ENCODE measurements at regions not wholly inside any gene's neighbourhood (a gene's known extent, or its start where the extent isn't known, plus 50 kb on each side); places are given as distances from the start of the nearest gene placed in this dataset.

DNA sequence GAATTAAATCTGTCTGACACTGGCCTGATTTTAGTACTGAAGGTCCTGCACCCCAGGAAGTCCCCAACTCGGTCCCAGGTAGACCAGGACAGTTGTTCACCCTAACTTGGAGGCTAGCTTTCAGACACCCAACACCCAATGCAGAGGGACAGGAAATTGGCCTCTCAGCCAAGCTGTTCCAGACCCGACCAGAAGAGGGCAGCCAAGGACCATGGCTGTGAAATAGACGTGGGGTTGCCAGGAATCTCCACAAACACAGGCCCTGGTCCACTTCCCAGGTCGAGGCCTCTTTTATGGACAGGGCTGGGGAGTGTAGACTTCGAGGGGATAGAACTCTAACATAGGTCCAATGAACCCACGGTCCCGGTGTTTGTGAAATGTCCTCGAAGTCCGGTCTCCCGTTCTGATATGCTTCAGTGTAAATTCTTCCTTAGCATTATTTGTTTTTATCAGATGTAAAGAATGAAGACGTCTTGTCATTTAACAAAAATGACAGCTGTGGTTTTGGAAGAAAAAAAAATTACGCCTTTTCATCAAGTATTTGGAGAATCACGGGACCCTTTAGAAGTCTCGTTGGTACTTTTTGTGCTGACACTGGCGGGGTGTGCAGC is 260.3 kb upstream of the ADAMTS16 start:
- TF ChIP-seq, protein P1, sequence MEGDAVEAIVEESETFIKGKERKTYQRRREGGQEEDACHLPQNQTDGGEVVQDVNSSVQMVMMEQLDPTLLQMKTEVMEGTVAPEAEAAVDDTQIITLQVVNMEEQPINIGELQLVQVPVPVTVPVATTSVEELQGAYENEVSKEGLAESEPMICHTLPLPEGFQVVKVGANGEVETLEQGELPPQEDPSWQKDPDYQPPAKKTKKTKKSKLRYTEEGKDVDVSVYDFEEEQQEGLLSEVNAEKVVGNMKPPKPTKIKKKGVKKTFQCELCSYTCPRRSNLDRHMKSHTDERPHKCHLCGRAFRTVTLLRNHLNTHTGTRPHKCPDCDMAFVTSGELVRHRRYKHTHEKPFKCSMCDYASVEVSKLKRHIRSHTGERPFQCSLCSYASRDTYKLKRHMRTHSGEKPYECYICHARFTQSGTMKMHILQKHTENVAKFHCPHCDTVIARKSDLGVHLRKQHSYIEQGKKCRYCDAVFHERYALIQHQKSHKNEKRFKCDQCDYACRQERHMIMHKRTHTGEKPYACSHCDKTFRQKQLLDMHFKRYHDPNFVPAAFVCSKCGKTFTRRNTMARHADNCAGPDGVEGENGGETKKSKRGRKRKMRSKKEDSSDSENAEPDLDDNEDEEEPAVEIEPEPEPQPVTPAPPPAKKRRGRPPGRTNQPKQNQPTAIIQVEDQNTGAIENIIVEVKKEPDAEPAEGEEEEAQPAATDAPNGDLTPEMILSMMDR (IDR thresholded peaks at IDR 0.05) = peak; percentile 95 to 97 (median 95)
- TF ChIP-seq EP300 (IDR thresholded peaks at IDR 0.05) (no peak), POLR2A (IDR thresholded peaks at IDR 0.05) (peak; percentile 32)

All from ovary (tissue), 3 donors.